Prostate gland (tissue), 2 donors: ENCODE measurements at regions not wholly inside any gene's neighbourhood (a gene's known extent, or its start where the extent isn't known, plus 50 kb on each side); places are given as distances from the start of the nearest gene placed in this dataset.

Source experiments
- DNase-seq: peaks from one replicate; pipeline ENCODE4 v3.0.0-alpha.2; 2019; ENCODE audit warnings: low spot score
- H3K27ac ChIP-seq, 2 donors: fragments of 200-600 bp; sonication (generic); 2 replicates each; pipeline ENCODE4 v1.5.1; 2017 to 2019
- H3K27me3 ChIP-seq: fragments of 200-600 bp; sonication (generic); replicated peaks from 2 replicates; pipeline ENCODE4 v1.5.1; 2019; ENCODE audit not compliant: insufficient read depth
- H3K36me3 ChIP-seq, 2 donors: fragments of 200-600 bp; sonication (generic); 1 replicate in 1 of 2; 2 replicates in 1 of 2; pipeline versions ENCODE4 v1.5.1 to v1.8.1; 2017 to 2019
- H3K4me1 ChIP-seq: fragments of 200-600 bp; sonication (generic); replicated peaks from 2 replicates; pipeline ENCODE4 v1.5.1; 2019
- H3K4me3 ChIP-seq, 2 donors: fragments of 200-600 bp; sonication (generic); 2 replicates each; pipeline ENCODE4 v1.5.1; 2017 to 2019
- H3K9me3 ChIP-seq: fragments of 200-600 bp; sonication (generic); 2 replicates; pipeline ENCODE4 v1.5.1; 2017
- POLR2A ChIP-seq: fragments of 450-650 bp; IDR thresholded peaks from one replicate; pipeline ENCODE4 v1.6.1; 2016; ENCODE audit warnings: antibody characterized with exemption, mild to moderate bottlenecking
- POLR2AphosphoS5 ChIP-seq: sonication (generic); formaldehyde crosslinking; IDR thresholded peaks from one replicate; pipeline ENCODE4 v1.6.1; 2017; ENCODE audit warnings: antibody characterized with exemption
- WGBS: methylation state at CpG from one replicate; pipeline ENCODE4 v1.1.5; 2018; 5-methylcytosine and 5-hydroxymethylcytosine counted together
- intact Hi-C: fragments of 100-400 bp; cut with DNase I; formaldehyde crosslinking; loops from one replicate; pipeline ENCODE4 v1.14.2; 2022
- TF ChIP-seq, protein P1 (sequence below), 4 experiments: fragments of 200-600 bp in 2 of 4; fragments of 450-650 bp in 2 of 4; sonication (generic) in 2 of 4; IDR thresholded peaks; 1 replicate in 3 of 4; 2 replicates in 1 of 4; pipeline ENCODE4 v1.5.1; 2016 to 2019; ENCODE audit warnings: antibody characterized with exemption in 4 of 4, mild to moderate bottlenecking in 2 of 4, moderate library complexity in 2 of 4

DNA sequence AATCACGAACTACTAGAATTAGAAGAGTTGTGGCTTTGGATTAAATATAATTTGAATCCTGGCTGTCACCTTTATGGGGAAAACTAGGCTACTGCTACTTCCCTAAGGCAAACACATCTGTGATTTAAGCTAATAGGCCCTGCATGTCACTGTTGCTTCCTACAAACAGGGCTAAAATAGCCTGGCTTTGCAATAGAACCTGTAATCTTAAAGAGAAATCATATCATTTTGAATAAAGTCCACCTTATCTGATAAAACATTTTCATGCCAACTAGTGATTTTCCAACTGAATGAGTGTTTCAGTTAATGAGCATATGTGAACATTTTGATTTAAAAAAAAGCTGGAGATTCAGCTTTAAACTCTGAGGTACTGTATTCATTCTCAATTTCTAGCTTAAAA lies 208.0 kb downstream of the GPR37 start:
- no peak for DNase-seq
- Histone ChIP-seq H3K4me1 (no peaks in the 10 kb centered on the region), H3K27me3 (no peaks in the 10 kb centered on the region), H3K4me3 (no peak overlapping the region), H3K27ac (no peak overlapping the region), H3K9me3 (no peaks in the 10 kb centered on the region), H3K36me3 (no peaks in the 10 kb centered on the region)
- TF ChIP-seq POLR2A (no peak), POLR2AphosphoS5 (no peak)
- TF ChIP-seq, protein P1, sequence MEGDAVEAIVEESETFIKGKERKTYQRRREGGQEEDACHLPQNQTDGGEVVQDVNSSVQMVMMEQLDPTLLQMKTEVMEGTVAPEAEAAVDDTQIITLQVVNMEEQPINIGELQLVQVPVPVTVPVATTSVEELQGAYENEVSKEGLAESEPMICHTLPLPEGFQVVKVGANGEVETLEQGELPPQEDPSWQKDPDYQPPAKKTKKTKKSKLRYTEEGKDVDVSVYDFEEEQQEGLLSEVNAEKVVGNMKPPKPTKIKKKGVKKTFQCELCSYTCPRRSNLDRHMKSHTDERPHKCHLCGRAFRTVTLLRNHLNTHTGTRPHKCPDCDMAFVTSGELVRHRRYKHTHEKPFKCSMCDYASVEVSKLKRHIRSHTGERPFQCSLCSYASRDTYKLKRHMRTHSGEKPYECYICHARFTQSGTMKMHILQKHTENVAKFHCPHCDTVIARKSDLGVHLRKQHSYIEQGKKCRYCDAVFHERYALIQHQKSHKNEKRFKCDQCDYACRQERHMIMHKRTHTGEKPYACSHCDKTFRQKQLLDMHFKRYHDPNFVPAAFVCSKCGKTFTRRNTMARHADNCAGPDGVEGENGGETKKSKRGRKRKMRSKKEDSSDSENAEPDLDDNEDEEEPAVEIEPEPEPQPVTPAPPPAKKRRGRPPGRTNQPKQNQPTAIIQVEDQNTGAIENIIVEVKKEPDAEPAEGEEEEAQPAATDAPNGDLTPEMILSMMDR (IDR thresholded peaks at IDR 0.05) = no peak
- intact Hi-C loops = no loop called here
- 57% methylated on average over 1 of the region's 1 CpG for WGBS

- H3K4me3 ChIP-seq = no peak overlapping the region
- TF ChIP-seq POLR2A (no peak), POLR2AphosphoS5 (no peak)
- TF ChIP-seq, protein P1 (IDR thresholded peaks at IDR 0.05) = no peak
- no peak for DNase-seq
- no peaks in the 10 kb centered on the region for H3K27me3 ChIP-seq
- no peak overlapping the region for H3K27ac ChIP-seq
- 79% methylated on average over 5 of the region's 5 CpGs for WGBS
- H3K4me1 ChIP-seq = no peaks in the 10 kb centered on the region
- intact Hi-C loops = no loop called here
- H3K9me3 ChIP-seq = no peaks in the 10 kb centered on the region
- no peaks in the 10 kb centered on the region for H3K36me3 ChIP-seq
Observed at GRCh38 chr7:124557101-124557500, 208.5 kb downstream of the GPR37 start.

DNA sequence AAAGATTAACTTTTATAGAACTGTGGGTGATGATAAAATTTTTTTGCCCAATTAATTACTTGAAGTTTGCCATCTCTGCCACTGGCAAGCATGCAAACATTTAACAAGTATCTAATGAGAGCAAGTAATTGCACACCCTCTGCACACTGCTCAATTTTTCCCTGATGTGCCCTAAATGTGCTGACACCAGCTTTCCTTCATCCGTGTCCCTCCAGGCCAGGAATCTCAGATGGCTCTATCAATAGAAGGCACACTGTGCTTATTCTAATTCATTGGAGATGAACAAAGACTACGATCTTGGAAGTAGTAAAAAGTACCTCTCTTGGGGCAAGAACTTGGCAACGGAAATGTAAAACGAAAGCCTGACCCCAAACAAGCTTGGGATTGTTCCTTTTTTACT lies 212.1 kb downstream of the GPR37 start:
- H3K27ac ChIP-seq = no peak overlapping the region
- H3K27me3 ChIP-seq = no peaks in the 10 kb centered on the region
- no peak for TF ChIP-seq POLR2A
- TF ChIP-seq, protein P1 (IDR thresholded peaks at IDR 0.05) = no peak
- H3K4me3 ChIP-seq = no peak overlapping the region
- 81% methylated on average over 4 of the region's 4 CpGs for WGBS
- H3K4me1 ChIP-seq = no peaks in the 10 kb centered on the region
- intact Hi-C loops = no loop called here
- no peak for DNase-seq
- no peaks in the 10 kb centered on the region for H3K36me3 ChIP-seq
- no peaks in the 10 kb centered on the region for H3K9me3 ChIP-seq

DNA sequence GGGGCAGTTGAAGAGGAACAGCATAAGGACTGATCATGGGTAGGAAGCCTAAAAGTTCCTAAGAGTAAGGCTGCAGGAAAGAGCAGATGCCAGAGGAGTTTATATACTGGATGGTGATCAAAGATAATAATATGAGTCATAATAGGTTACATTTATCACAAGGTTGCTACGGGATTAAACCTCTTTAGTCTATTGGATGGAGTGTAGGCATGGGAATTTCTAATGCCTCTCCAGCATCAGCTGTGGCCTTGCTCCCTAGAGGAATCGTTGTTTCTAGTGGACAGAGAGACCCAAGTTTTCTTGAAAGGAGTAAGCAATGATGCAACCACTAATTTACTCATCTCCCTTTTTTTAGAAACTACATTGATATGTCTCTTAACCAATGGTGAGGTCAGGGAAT lies 213.4 kb downstream of the GPR37 start:
- Histone ChIP-seq H3K4me3 (no peak overlapping the region), H3K27ac (no peak overlapping the region), H3K4me1 (no peaks in the 10 kb centered on the region), H3K9me3 (no peaks in the 10 kb centered on the region), H3K27me3 (no peaks in the 10 kb centered on the region), H3K36me3 (no peaks in the 10 kb centered on the region)
- no peak for DNase-seq
- intact Hi-C loops = no loop called here
- TF ChIP-seq POLR2AphosphoS5 (no peak), POLR2A (no peak)
- TF ChIP-seq, protein P1 (IDR thresholded peaks at IDR 0.05) = no peak
- 86% methylated on average over 2 of the region's 2 CpGs for WGBS

DNA sequence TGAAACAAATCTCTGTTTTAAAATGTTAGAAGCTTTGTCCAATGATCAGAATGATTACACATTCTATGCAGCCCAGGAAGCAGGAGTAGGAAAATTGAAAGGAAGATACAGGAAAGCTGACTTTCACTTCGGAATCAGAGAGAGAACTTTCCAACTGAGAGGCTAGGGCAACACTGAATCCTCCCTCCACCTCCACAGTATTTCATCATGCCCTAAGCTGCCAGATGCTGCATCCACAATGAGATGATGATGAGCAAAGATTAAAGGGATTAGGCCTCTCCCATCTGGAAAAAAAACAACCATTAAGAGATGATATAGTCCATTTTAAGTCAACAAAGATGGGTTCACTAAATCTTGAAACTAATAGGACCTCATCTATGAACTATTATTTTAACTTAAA lies 215.6 kb downstream of the GPR37 start:
- Histone ChIP-seq H3K4me3 (no peak overlapping the region), H3K36me3 (no peaks in the 10 kb centered on the region), H3K9me3 (no peaks in the 10 kb centered on the region), H3K4me1 (no peaks in the 10 kb centered on the region), H3K27ac (no peak overlapping the region), H3K27me3 (no peaks in the 10 kb centered on the region)
- TF ChIP-seq, protein P1 (IDR thresholded peaks at IDR 0.05) = no peak
- no peak for TF ChIP-seq POLR2A
- no peak for TF ChIP-seq POLR2AphosphoS5
- intact Hi-C loops = no loop called here
- no peak for DNase-seq
- 62% methylated on average over 1 of the region's 1 CpG for WGBS
